Common myeloid progenitor, CD34-positive (primary cell): ENCODE measurements at regions not wholly inside any gene's neighbourhood (a gene's known extent, or its start where the extent isn't known, plus 50 kb on each side); places are given as distances from the start of the nearest gene placed in this dataset.

Source experiments
- CTCF ChIA-PET: fragments of 350-600 bp; sonication (Branson Sonifier 250); formaldehyde crosslinking; loops from one replicate; lab custom pipeline; 2021; ENCODE audit warnings: antibody characterized with exemption; lab: Charles Lee
- POLR2A ChIA-PET: fragments of 350-600 bp; sonication (Branson Sonifier 250); formaldehyde crosslinking; loops from one replicate; lab custom pipeline; 2021; ENCODE audit warnings: antibody characterized with exemption; lab: Charles Lee
- DNase-seq, 3 donors: peaks; one replicate each; pipeline versions ENCODE4 v3.0.0 to v3.0.0-alpha.2; 2013
- H3K27ac ChIP-seq, 2 experiments: 1 replicate in 1 of 2; 2 replicates in 1 of 2; pipeline ENCODE4 v1.7.0; 2013; ENCODE audit warnings: inconsistent platforms in 2 of 2, low read length in 2 of 2, mild to moderate bottlenecking in 2 of 2, low read depth in 1 of 2, moderate library complexity in 1 of 2; ENCODE audit not compliant: severe bottlenecking in 2 of 2, insufficient read depth in 1 of 2, poor library complexity in 1 of 2
- H3K27me3 ChIP-seq, 5 experiments: replicated peaks in 2 of 5; 1 replicate in 3 of 5; 2 replicates in 2 of 5; pipeline versions ENCODE4 v1.6.1 to v1.7.0; 2013; ENCODE audit warnings: low read length in 4 of 5, mild to moderate bottlenecking in 2 of 5, moderate library complexity in 2 of 5, inconsistent platforms in 1 of 5; ENCODE audit not compliant: insufficient read depth in 5 of 5, control insufficient read depth in 4 of 5
- H3K36me3 ChIP-seq, 4 experiments: 1 replicate in 2 of 4; 2 replicates in 2 of 4; pipeline versions ENCODE4 v1.6.1 to v1.7.0; 2013; ENCODE audit warnings: low read length in 3 of 4, control low read depth in 1 of 4, mild to moderate bottlenecking in 1 of 4; ENCODE audit not compliant: control insufficient read depth in 4 of 4, insufficient read depth in 4 of 4
- H3K4me1 ChIP-seq, 4 experiments: 1 replicate in 3 of 4; 2 replicates in 1 of 4; pipeline versions ENCODE4 v1.6.1 to v1.7.1; 2013; ENCODE audit warnings: low read length in 3 of 4, mild to moderate bottlenecking in 3 of 4, control low read depth in 1 of 4, inconsistent platforms in 1 of 4, moderate library complexity in 1 of 4; ENCODE audit not compliant: control insufficient read depth in 4 of 4, insufficient read depth in 4 of 4; ENCODE audit errors: control extremely low read depth in 1 of 4
- H3K4me3 ChIP-seq, 7 experiments: 1 replicate in 4 of 7; 2 replicates in 3 of 7; pipeline versions ENCODE4 v1.5.1 to v1.7.0; 2013; ENCODE audit warnings: mild to moderate bottlenecking in 7 of 7, low read length in 6 of 7, moderate library complexity in 6 of 7, inconsistent platforms in 2 of 7, low read depth in 2 of 7, control low read depth in 1 of 7; ENCODE audit not compliant: insufficient read depth in 4 of 7, control insufficient read depth in 1 of 7; ENCODE audit errors: extremely low read depth in 1 of 7
- H3K9me3 ChIP-seq, 5 experiments: 1 replicate in 4 of 5; 2 replicates in 1 of 5; pipeline versions ENCODE4 v1.6.1 to v1.7.1; 2013; ENCODE audit warnings: low read length in 4 of 5, mild to moderate bottlenecking in 2 of 5, inconsistent platforms in 1 of 5, low read depth in 1 of 5, moderate library complexity in 1 of 5; ENCODE audit not compliant: control insufficient read depth in 4 of 5, insufficient read depth in 2 of 5; ENCODE audit errors: control extremely low read depth in 1 of 5
- WGBS: methylation state at CpG from one replicate; pipeline ENCODE4 v1.1.5; 2013; ENCODE audit not compliant: insufficient coverage; 5-methylcytosine and 5-hydroxymethylcytosine counted together

DNA sequence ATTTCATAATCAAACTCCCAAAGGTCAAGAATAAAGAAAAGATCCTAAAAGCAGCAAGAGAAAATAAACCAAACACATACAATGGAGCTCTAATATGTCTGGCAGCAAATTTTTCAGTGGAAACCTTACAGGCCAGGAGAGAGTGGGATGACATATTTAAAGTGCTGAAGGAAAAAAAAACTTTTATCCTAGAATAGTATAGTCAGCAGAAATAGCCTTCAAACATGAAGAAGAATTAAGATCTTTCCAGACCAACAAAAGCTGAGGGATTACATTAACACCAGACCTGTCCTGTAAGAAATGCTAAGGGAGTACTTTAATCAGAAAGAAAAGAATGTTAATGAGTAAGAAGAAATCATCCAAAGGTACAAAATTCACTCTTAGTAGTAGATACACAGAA is 215.7 kb upstream of the IGF1 start:
- Histone ChIP-seq H3K27me3 (no peaks in the 10 kb centered on the region), H3K36me3 (no peaks in the 10 kb centered on the region), H3K4me1 (no peaks in the 10 kb centered on the region), H3K27ac (no peak overlapping the region), H3K4me3 (no peak overlapping the region), H3K9me3 (no peaks in the 10 kb centered on the region)
- POLR2A ChIA-PET = no interaction called here
- DNase-seq = no peak
- CTCF ChIA-PET = no interaction called here

DNA sequence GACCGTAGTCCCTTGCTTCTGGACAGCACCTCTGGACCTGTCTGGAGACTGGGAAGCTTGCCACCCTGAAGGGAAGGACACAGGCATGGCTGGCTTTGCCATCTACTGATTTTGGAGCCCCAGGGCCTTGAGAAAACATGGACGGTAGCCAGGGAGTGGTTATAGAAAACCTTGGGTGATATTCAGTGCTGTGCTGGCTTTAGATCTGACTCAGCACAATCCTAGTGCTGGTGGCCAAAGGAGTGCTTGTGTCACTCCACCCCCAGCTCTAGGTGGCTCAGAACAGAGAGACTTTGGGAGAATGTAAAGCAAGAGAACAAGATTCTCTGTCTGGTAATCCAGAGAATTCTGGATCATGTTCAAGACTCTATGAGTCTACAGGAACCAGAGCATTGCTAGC is 214.5 kb upstream of the IGF1 start:
- ChIA-PET POLR2A (no interaction called here), CTCF (interaction anchor here (1.6 kb wide), 1 partner anchor 8 kb away, joined by 5 read pairs; no protein-coding TSS in a partner anchor)
- H3K9me3 ChIP-seq = no peaks in the 10 kb centered on the region
- no peaks in the 10 kb centered on the region for H3K27me3 ChIP-seq
- no peak for DNase-seq
- 95% methylated on average over 2 of the region's 2 CpGs for WGBS
- H3K27ac ChIP-seq = no peak overlapping the region
- no peak overlapping the region for H3K4me3 ChIP-seq
- no peaks in the 10 kb centered on the region for H3K4me1 ChIP-seq
- no peaks in the 10 kb centered on the region for H3K36me3 ChIP-seq

DNA sequence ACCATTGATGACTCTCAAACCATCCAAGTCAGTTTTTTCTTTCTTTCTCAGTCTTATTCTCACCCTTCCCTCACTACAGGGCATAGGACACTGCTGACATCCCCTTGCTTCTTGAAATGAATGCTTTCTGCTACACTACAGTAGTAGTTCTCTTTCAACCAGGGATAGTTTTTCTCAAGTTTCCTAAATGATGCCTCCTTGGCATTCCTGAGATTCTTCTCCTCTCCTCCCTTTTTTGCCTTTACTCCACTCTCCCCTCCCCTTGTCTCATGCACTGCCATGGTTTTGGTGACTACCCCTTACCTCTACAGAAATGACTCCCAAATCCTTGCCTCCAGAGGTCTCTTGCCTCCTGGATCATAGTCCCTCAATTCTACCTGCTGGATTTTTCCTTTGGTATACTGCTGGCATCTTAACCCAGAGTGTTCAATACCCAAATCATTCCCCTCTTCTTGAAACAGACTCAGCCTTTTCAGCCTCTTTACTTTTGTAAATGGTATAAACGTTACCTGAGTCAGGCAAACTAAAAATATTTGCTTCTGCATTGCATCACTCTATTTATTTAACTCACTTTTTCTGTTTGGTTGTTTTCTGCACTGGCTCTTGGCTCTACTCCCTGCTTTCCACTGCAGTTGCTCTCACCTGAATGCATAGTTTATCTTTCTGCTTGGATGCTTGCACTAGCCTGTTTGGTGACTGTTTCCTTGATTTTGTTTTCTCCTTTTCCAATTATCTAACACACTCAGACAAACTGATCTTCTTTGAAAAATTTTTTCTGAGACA is 211.6 kb upstream of the IGF1 start:
- CTCF ChIA-PET = no interaction called here

DNA sequence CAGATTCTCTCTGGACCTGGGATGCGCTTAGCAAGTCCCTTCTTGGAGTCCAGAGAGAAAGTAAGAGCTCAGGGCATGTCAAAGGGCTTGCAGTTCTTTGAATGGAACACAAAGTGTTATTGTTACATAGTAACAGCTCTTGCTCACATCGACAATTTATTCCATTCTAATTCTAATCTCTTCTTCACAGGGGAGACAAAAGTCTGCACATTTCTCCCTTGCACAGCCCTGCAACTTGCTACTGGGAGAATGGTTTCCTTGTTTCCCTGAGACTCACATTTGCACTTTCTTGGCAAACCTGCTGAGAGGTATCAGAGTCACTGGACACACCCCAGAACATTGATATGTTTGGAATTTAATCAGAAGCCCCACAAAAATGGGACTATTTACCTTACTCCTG is 209.9 kb upstream of the IGF1 start:
- POLR2A ChIA-PET = no interaction called here
- H3K36me3 ChIP-seq = no peaks in the 10 kb centered on the region
- no peak for DNase-seq

More for the DNA sequence above, 211.6 kb upstream of the IGF1 start:
- no peak overlapping the region for H3K27ac ChIP-seq
- POLR2A ChIA-PET = no interaction called here
- H3K27me3 ChIP-seq = no peaks in the 10 kb centered on the region
- no peaks in the 10 kb centered on the region for H3K4me1 ChIP-seq
- H3K36me3 ChIP-seq = no peaks in the 10 kb centered on the region
- WGBS = 79% methylated on average over 1 of the region's 1 CpG
- no peak for DNase-seq
- no peaks in the 10 kb centered on the region for H3K9me3 ChIP-seq
- H3K4me3 ChIP-seq = no peak overlapping the region

DNA sequence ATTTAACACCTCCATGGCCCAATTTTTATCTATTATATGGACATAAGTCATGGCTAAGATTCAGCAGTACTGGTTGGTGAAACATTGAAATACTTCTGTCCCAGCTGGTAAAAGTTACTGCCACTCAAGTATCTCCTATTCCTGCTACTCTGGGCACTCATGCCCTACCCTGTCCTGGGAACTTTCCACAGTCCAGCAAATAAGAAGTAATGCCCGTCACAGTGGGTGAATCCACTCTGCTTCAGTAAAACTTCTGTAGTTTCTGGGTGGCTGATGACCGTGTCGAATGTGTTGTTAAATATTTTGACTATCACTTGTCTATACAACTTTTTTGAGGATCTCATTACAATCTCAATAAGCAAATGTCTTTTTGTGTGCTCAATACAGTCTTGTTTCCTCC is 209.3 kb upstream of the IGF1 start:
- no peaks in the 10 kb centered on the region for H3K36me3 ChIP-seq
- no CpG with 5 or more reads among the region's 3 CpGs for WGBS
- ChIA-PET POLR2A (no interaction called here), CTCF (no interaction called here)
- H3K4me1 ChIP-seq = no peaks in the 10 kb centered on the region
- no peak overlapping the region for H3K27ac ChIP-seq
- H3K4me3 ChIP-seq = no peak overlapping the region
- no peaks in the 10 kb centered on the region for H3K27me3 ChIP-seq
- H3K9me3 ChIP-seq = no peaks in the 10 kb centered on the region
- no peak for DNase-seq

More for the DNA sequence above, 209.9 kb upstream of the IGF1 start:
- no peaks in the 10 kb centered on the region for H3K9me3 ChIP-seq
- 83% methylated on average over 2 of the region's 2 CpGs for WGBS
- CTCF ChIA-PET = no interaction called here
- H3K4me1 ChIP-seq = no peaks in the 10 kb centered on the region
- H3K27me3 ChIP-seq = no peaks in the 10 kb centered on the region
- no peak overlapping the region for H3K4me3 ChIP-seq
- H3K27ac ChIP-seq = no peak overlapping the region

DNA sequence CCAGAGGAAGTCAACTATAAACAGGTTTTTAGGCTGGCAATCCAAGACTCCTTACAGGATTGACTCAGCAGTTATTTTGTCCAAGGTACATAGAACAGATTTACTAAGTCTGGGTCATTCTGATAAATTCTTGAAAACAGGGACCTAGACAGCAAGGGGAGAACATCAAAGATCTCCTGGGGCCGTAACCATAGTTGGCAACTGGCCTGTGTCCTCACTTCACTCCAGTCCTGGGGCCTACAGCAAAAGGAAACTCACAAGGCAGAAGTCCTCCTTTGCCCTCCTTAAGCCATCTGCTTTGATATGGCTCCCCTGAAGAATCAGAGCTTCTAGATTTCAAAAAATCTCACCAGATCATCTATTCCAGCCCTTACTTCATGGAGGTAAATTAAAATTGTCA is 207.2 kb upstream of the IGF1 start:
- no peak for DNase-seq

DNA sequence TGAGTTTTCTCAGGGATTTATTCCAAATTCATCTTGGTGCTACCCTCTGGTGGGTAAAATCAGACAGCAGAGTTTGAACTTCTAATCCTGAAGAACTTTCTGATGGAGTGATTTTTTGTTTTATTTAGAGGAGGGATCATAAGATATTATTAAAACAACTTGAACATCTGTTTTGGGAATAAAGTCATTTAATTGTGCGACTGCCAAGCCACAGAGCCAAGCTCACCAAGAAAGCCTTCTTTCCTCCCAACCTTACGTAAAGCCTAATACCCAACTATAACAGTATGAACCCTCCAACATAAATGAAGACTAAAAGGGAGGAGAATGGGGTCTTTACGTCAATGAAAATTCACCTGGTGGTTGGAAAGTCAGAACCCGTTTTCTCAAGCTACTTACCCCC is 205.5 kb upstream of the IGF1 start:
- Histone ChIP-seq H3K4me1 (no peaks in the 10 kb centered on the region), H3K36me3 (no peaks in the 10 kb centered on the region), H3K4me3 (no peak overlapping the region), H3K9me3 (no peaks in the 10 kb centered on the region), H3K27me3 (peaks cover 0 to 3% (median 0%) of the 10 kb centered on the region in 5 experiments), H3K27ac (no peak overlapping the region)
- no peak for DNase-seq
- ChIA-PET CTCF (no interaction called here), POLR2A (no interaction called here)
- no CpG with 5 or more reads among the region's 4 CpGs for WGBS

More for the DNA sequence above, 207.2 kb upstream of the IGF1 start:
- Histone ChIP-seq H3K36me3 (no peaks in the 10 kb centered on the region), H3K4me1 (no peaks in the 10 kb centered on the region), H3K9me3 (no peaks in the 10 kb centered on the region), H3K27me3 (peaks cover 0 to 3% (median 0%) of the 10 kb centered on the region in 5 experiments), H3K4me3 (no peak overlapping the region), H3K27ac (no peak overlapping the region)
- WGBS = 100% methylated on average over 1 of the region's 1 CpG
- CTCF ChIA-PET = no interaction called here
- POLR2A ChIA-PET = no interaction called here
